KBM-7 (cell line): ENCODE measurements at regions not wholly inside any gene's neighbourhood (a gene's known extent, or its start where the extent isn't known, plus 50 kb on each side); places are given as distances from the start of the nearest gene placed in this dataset.
A peak's percentile ranks its signal among the peaks of the same experiment; 100 is the strongest.

ENCODE experiments used
- DNase-seq: peaks from one replicate; pipeline ENCODE4 v3.0.0-alpha.2; 2015
- in situ Hi-C: fragments of 300-500 bp; cut with MboI; formaldehyde crosslinking; loops from 2 replicates; pipeline ENCODE4 v1.14.3; 2020; ENCODE audit warnings: low sequenced_read_pairs, low pct_unique_long_range_greater_than_20kb, mixed read lengths

- no peak for DNase-seq
- in situ Hi-C loops, result no loop called here
Observed at GRCh38 chr3:102183623-102184022, 251.2 kb upstream of the ZPLD1 start.

GRCh38 chr3:102189541-102189940 is 245.3 kb upstream of the ZPLD1 start:
- in situ Hi-C loops, result no loop called here

GRCh38 chr3:102189956-102190723 is 244.7 kb upstream of the ZPLD1 start:
- in situ Hi-C loops, result no loop called here

More at GRCh38 chr3:102189541-102189940, 245.3 kb upstream of the ZPLD1 start:
- DNase-seq, result peak; percentile 25

DNA sequence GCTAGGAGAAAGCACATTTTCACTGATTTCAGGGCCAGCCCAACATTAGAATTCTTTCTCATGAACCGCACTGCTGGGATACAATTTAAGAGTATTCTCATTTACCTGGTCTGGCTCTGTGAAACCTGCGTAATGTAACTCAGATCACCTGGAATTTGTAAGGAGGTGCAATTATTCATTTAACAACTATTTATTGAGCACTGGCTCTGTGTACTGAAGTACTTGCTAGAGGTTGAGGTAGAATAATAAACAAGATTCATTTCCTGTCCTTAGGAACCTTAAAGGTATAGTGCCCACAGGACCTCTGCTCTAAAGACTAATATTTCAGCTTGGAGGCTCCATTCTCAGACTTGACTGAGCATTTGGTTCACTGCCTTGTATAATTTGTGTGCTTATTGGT is 242.2 kb upstream of the ZPLD1 start:
- in situ Hi-C loops, result no loop called here
- no peak for DNase-seq

More at GRCh38 chr3:102189956-102190723, 244.7 kb upstream of the ZPLD1 start:
- no peak for DNase-seq

GRCh38 chr3:102193255-102193654 is 241.6 kb upstream of the ZPLD1 start:
- DNase-seq, result no peak
- in situ Hi-C loops, result no loop called here

DNA sequence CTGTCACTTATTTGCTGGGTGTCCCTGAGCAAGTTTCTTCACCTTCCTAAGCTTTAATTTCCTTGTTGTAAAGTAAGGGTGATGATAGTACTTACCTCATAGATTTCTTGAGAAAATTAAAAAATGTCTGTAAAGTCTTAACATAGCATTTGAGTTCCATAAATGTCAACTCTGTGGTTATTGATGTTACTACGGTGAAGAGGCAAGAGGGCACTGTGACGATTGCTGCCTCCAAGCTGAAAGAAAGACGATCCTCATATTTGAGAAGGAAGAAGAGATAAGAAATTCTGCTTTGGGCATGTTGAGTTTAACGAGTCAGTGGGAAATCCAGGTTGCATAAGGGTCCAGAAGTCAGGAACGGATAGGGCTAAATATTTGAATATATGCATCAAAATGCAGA is 240.8 kb upstream of the ZPLD1 start:
- no peak for DNase-seq
- in situ Hi-C loops, result no loop called here

DNA sequence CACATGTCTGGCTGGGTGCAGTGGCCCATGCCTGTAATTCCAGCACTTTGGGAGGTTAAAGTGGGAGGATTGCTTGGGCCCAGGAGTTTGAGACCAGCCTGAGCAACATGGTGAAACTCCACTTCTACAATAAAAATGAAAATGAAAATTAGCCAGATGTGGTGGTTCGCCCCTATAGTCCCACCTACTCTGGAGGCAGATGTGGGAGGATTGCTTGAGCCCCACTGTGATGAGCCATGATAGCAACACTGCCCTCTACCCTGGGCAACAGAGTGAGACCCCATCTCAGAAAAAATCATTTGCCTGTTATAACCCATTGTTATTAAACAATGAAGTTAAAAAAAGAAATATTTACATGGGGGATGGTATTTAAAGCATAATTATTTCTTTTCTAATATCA is 240.1 kb upstream of the ZPLD1 start:
- in situ Hi-C loops, result no loop called here
- DNase-seq, result no peak

DNA sequence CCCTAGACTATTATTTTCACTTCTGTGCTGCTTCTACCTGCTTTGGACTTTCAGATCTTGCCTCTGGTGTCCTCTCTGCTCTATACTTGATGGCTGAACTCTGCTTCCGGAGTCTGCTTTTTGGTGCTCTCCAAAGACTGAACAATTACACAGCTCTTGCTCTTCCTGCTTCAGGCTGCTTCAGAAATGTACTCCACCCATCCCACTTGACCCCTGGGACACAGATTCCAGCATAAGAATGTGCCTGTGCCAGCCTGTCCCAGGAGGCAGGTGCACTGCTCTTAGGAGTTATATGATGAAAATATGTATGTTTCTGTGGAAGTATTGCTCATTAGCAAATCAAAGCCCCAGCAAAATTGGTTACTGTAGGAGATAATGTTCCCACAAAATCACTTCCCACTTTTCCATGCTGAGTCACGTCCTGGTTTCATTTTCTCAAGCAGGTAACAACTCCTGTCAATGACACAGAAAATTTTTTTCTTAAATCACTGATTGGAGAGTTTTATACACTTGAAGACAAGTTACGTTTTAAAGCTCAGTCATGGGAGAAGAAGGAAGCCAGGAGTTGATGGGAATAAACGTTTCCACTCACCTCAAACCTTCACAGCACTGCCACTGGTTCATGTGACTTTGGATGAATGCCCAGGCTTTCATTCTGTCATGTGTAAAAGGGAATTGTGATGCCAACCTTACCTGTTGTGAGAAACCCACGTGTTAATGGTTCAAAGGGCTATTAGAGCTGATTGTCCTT is 239.4 kb upstream of the ZPLD1 start:
- in situ Hi-C loops, result no loop called here
- DNase-seq, result no peak

- in situ Hi-C loops, result no loop called here
- no peak for DNase-seq
Observed at GRCh38 chr3:102200126-102200525, 234.7 kb upstream of the ZPLD1 start.

DNA sequence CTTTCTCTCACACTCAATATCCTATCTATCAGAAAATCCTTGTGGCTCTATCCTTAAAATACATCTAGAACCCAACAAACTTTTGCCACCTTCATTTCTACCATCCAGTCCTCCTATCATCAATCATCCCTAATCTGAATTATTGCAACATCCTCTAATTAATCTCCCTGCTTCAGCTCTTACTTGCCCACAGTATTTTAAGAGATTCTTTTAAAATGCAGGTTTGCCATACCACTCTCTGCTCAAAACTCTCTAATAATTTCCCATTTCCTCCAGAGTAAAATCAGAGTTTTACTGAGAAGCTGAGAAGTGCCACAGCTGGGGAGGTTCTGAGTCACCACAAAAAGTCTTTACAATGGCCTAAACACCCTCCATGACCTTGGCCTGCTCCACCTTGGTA is 234.3 kb upstream of the ZPLD1 start:
- in situ Hi-C loops, result no loop called here
- DNase-seq, result no peak

DNA sequence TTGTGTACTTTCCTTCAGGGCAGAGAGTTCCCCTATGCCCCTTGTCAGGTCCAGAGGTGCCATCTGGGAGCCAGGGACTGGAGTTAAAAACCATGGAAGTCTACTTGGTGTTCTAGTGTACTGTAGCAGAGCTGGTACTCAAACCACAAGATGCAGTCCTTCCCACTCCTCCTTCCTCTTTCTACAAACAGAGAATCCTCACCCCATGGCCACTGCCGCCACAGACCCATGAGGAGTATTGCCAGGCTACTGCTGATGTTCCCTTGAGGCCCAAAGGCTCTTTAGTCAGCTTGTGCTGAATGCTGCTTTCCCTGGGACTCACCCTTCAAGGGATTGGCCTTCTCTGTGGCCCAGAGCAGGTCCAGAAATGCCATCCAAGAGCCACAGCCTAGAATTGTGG is 229.2 kb upstream of the ZPLD1 start:
- peak; percentile 53 for DNase-seq
- in situ Hi-C loops, result no loop called here

GRCh38 chr3:102206511-102207031 is 228.2 kb upstream of the ZPLD1 start:
- in situ Hi-C loops, result no loop called here
- no peak for DNase-seq

DNA sequence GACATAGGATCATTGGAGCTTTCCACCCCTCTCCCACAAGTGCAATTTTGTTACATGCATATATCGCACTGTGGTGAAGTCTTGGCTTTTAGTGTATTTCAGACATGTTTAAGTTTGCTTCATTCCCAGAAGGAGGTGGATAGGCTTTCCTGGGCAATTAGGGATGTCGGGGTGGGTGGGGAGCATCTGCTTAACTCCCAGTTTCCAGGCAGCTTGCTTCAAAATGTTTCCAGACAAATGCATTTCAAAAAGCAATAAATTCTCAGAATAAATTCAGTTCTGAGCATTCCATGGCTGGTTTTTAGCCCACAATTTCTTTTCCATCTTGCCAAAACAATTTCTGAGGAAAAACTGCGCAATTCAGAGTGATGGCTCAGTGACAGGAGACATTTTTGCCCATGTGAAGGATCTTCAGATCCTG is 227.7 kb upstream of the ZPLD1 start:
- DNase-seq, result no peak
- in situ Hi-C loops, result no loop called here

GRCh38 chr3:102215166-102215565 is 219.6 kb upstream of the ZPLD1 start:
- in situ Hi-C loops, result no loop called here
- DNase-seq, result no peak

DNA sequence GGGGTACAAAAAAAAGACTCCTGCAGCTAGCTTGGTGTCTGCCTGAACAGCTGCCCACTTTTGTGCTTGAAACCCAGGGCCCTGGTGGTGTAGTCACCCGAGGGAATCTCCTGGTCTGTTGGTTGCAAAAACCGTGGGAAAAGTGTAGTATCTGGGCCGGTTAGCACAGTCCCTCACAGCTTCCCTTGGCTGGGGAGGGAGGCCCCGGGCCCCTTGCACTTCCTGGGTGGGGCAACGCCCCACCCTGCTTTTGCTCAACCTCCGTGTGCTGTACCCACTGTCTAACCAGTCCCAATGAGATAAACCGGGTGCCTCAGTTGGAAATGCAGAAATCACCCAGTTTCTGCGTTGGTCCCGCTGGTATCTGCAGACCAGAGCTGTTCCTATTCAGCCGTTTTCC is 211.7 kb upstream of the ZPLD1 start:
- in situ Hi-C loops, result loop anchor here (10.0 kb wide), 1 partner anchor 408 kb away; no protein-coding TSS in a partner anchor

GRCh38 chr3:102224171-102224570 is 210.6 kb upstream of the ZPLD1 start:
- in situ Hi-C loops, result loop anchor here (10.0 kb wide), 1 partner anchor 409 kb away; no protein-coding TSS in a partner anchor

More for the DNA sequence above, 211.7 kb upstream of the ZPLD1 start:
- DNase-seq, result no peak

DNA sequence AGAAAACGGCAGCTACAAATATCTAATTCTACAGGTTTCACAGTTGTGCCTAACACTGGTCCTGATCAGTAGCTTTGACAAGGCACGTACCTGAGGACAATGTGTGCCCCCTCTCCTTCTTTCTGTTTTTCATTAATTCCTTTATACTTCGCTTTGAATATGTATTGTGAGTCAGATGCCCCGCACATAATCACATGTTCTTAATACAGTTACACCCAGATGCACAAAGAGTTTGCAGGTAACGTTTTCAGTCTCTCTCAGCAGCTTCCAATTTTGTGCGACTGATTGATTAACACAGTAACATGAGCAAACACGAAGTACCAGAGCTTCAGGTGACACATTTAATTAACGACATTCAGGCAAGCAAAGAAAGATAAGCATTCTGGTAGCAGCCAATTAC is 209.8 kb upstream of the ZPLD1 start:
- in situ Hi-C loops, result loop anchor here (10.0 to 25.0 kb wide), 2 partner anchors 312 to 410 kb away; no protein-coding TSS in a partner anchor
- no peak for DNase-seq

More at GRCh38 chr3:102224171-102224570, 210.6 kb upstream of the ZPLD1 start:
- DNase-seq, result peak; percentile 22

DNA sequence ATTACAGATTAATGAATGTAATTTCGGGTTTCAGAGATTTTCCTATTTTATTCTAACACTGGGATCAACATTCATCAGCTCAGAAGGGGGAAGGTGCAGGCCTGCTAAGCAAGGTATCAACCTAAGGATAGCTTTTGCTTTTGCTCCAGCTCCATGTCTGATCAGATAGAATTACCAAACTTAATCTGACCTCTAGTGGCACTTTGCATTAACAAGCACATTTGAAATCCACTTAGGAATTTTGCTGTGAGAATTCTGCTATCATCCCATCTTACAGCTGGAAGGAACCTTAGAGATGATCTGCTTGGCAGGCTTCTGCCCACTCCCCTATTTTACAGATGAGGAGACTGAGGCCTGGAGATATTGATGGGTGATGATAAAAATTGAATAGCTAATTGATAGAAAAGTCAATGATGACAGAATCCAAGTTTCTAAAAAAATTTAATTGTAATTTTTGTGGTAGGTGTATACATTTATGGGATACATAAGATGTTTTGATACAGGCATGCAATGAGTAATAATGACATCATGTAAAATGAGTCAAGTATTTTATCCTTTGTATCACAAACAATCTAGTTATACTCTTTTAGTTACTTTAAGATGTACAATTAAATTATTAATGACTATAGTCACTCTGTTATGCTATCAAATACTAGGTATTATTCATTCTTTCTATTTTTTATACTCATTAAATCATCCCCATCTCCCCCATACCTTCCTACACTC is 209.2 kb upstream of the ZPLD1 start:
- in situ Hi-C loops, result loop anchor here (10.0 to 25.0 kb wide), 2 partner anchors 312 to 411 kb away; no protein-coding TSS in a partner anchor
- peak; percentile 55 for DNase-seq

GRCh38 chr3:102226463-102226862 is 208.4 kb upstream of the ZPLD1 start:
- in situ Hi-C loops, result loop anchor here (10.0 to 25.0 kb wide), 2 partner anchors 311 to 412 kb away; no protein-coding TSS in a partner anchor
- no peak for DNase-seq
